ENCODE measurements at regions not wholly inside any gene's neighbourhood (a gene's known extent, or its start where the extent isn't known, plus 50 kb on each side); places are given as distances from the start of the nearest gene placed in this dataset.

GRCh38 chr16:5789033-5789432 is 691.4 kb upstream of the EEF2KMT start:
- Histone ChIP-seq H3K27me3 (no peaks in the 10 kb centered on the region), H3K4me1 (no peaks in the 10 kb centered on the region), H3K36me3 (no peaks in the 10 kb centered on the region), H3K9me3 (no peaks in the 10 kb centered on the region), H3K27ac (no peak overlapping the region), H3K4me3 (no peak overlapping the region)
- TF ChIP-seq CTCF (IDR thresholded peaks at IDR 0.05): no peak
- intact Hi-C loops (cut with DNase I): no loop called here
- no peak for ATAC-seq
- no peak for DNase-seq
- WGBS, 2 donors: 56 to 57% methylated on average over 2 of the region's 2 CpGs
- FAIRE-seq: no peak

GRCh38 chr16:5781436-5781835 is 683.8 kb upstream of the EEF2KMT start:
- no peaks in the 10 kb centered on the region for H3K27me3 ChIP-seq

GRCh38 chr16:5776876-5777275 is 679.3 kb upstream of the EEF2KMT start:
- no peak overlapping the region for H3K27ac ChIP-seq
- no peak for ATAC-seq
- intact Hi-C loops (cut with DNase I): no loop called here
- no peak for DNase-seq
- H3K36me3 ChIP-seq: no peaks in the 10 kb centered on the region
- TF ChIP-seq CTCF (IDR thresholded peaks at IDR 0.05): no peak
- H3K27me3 ChIP-seq: no peaks in the 10 kb centered on the region
- no peak overlapping the region for H3K4me3 ChIP-seq
- WGBS, 2 donors: 32 to 53% methylated on average over 2 of the region's 2 CpGs
- FAIRE-seq: no peak
- no peaks in the 10 kb centered on the region for H3K9me3 ChIP-seq
- no peaks in the 10 kb centered on the region for H3K4me1 ChIP-seq

More at GRCh38 chr16:5781436-5781835, 683.8 kb upstream of the EEF2KMT start:
- no peaks in the 10 kb centered on the region for H3K9me3 ChIP-seq
- ATAC-seq (no peak), DNase-seq (no peak), FAIRE-seq (no peak)
- intact Hi-C loops (cut with DNase I): no loop called here
- TF ChIP-seq CTCF (IDR thresholded peaks at IDR 0.05): no peak
- 82 to 85% methylated on average over 4 of the region's 4 CpGs for WGBS, 2 donors
- no peak overlapping the region for H3K4me3 ChIP-seq
- H3K27ac ChIP-seq: no peak overlapping the region
- H3K36me3 ChIP-seq: no peaks in the 10 kb centered on the region
- no peaks in the 10 kb centered on the region for H3K4me1 ChIP-seq

GRCh38 chr16:5775916-5776315 is 678.3 kb upstream of the EEF2KMT start:
- DNase-seq (no peak), FAIRE-seq (no peak), ATAC-seq (no peak)
- intact Hi-C loops (cut with DNase I): no loop called here
- TF ChIP-seq CTCF (IDR thresholded peaks at IDR 0.05): no peak
- Histone ChIP-seq H3K36me3 (no peaks in the 10 kb centered on the region), H3K4me1 (no peaks in the 10 kb centered on the region), H3K9me3 (no peaks in the 10 kb centered on the region), H3K4me3 (no peak overlapping the region), H3K27me3 (no peaks in the 10 kb centered on the region), H3K27ac (no peak overlapping the region)
- 39 to 54% methylated on average over 5 of the region's 5 CpGs for WGBS, 2 donors

- ATAC-seq: no peak
- DNase-seq: no peak
- H3K27ac ChIP-seq: no peak overlapping the region
- intact Hi-C loops (cut with DNase I): no loop called here
- no peak for FAIRE-seq
- no peaks in the 10 kb centered on the region for H3K27me3 ChIP-seq
- H3K9me3 ChIP-seq: no peaks in the 10 kb centered on the region
- no peaks in the 10 kb centered on the region for H3K36me3 ChIP-seq
- 62 to 77% methylated on average over 2 of the region's 2 CpGs for WGBS, 2 donors
- H3K4me3 ChIP-seq: no peak overlapping the region
- no peaks in the 10 kb centered on the region for H3K4me1 ChIP-seq
- no peak for TF ChIP-seq CTCF (IDR thresholded peaks at IDR 0.05)
Observed at GRCh38 chr16:5770118-5770517, 672.5 kb upstream of the EEF2KMT start.
